HG02870 (cell line): ENCODE measurements at regions not wholly inside any gene's neighbourhood (a gene's known extent, or its start where the extent isn't known, plus 50 kb on each side); places are given as distances from the start of the nearest gene placed in this dataset.

Experiments
- ATAC-seq: cut with Tn5 transposase; IDR thresholded peaks from one replicate; pipeline ENCODE4 v1.9.1; 2021; ENCODE audit warnings: mild to moderate bottlenecking, moderate library complexity; ENCODE audit not compliant: unreplicated experiment

DNA sequence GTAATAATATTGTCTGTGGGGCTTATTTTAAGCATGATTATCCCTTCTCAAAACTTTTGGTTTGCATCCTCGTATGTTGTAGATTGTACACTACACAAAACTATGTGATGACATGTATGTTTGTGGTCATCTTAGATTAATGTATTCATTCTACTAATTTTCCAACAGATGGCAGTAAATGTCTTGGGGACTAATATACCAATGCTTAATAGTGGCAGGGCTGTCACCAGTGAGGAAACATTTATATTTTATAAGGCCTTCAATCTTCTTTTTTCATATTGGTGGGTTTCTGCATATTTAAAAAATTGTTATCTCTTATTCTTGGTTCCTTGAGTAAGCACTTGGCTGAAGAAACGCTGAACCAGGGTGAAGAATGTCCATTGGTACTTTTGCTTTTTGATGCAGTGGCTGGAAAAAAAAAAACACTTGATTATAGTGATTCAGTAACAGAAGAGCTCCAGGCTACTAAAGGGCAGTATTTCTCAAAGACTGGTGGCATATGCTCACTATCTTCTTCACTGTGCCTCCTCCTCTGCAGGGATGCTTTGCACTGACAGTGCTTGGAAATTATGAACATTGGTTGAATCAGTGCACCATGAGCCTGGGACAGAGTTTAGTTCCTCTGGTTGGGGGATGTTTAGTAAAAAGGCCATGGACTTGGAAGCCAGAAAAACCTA, 530.3 kb downstream of the RASEF start:
- no peak for ATAC-seq

DNA sequence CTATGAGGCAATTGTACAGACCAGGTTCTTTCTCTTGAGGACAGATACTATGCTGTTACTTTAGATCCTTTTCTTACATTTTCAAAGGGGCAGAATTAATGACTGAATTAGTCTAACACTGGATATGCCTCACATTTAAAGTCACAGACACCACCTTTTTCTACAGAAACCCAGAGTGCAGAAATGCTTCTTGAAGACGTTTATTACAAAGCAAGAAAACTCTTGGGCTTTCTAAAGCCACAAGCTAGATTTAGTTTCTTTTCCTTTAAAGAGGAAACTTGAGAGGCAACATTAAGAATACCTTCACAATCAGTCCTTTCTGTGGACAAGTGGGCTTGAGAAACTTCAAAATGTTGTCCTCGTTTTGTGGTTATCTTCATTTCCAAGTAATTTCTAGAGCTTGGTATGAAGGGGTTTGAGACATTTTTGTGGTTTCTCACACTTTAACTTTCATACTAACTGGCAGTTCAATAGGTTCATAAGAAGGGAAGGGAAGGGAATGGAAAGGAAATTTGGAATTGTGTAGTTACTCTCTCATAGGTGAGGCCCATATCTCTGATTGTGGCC, 527.4 kb downstream of the RASEF start:
- ATAC-seq, result no peak

DNA sequence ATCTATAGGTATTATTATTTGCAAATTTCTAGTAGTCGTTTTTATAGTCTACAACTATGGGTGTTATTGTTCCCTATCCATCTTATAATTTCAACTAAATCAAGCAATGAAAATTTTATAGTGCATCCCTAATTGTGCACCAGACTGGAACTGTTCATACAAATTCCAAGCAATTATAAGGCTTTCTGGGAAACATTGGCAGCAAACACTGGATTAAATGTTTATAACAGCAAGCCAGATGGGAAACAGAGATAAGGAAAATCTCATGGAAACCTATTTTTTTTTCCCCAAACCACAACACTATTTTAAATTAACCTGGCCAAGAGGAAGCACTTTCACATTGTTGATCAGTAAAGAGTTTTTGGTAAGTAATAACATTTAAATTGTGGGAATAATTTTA, 524.3 kb downstream of the RASEF start:
- ATAC-seq, result no peak

DNA sequence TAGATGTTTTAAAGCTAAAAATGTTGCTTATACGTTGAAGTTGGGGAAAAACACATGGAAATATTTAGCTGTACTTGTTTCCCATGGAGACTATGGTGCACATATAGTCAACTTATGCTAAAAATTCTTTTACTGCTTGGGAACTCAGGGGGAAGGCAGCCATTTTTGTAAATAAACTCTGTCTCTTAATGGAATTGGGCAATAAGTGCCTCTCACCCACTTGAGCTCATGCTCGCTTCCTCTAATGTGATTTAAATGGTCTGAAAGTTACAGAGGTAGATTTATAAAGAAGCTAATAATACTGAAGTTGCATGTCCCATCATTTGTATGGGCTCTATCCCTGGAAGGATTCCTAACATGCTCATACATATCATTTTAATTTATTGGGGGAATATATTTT, 523.8 kb downstream of the RASEF start:
- ATAC-seq, result no peak

DNA sequence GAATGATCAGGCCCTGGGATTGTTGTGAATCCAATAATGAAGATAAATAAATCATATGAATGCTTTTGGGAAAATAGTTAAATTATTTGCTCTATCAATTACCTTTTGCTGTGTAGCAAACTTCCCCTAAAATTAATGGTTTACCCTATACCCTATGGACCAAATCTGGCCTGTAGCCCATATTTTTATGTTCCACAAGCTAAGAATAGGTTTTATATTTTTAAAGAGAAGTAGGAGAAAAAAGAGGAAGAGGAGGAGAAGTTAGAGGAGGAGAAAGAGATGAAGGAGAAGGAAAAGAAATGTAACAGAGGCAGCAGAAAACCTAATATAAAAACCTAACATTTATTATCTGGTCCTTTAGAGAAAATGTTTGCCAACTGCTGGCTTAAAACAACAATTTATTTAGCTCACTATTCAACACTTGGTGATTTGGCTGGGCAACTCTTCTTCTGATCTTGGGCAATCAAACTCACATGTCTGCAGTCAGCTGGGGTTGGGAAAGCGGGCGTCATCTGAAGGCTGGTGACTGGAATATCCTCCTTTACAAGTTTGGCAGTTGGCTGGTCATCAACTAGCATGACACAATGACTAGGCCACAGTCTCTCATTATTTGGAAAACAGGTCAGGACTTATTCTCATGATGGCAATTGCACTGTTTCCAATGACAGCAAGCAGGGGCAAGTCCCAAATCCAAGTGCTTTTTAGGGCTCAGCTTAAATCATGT, 522.9 kb downstream of the RASEF start:
- ATAC-seq, result no peak

DNA sequence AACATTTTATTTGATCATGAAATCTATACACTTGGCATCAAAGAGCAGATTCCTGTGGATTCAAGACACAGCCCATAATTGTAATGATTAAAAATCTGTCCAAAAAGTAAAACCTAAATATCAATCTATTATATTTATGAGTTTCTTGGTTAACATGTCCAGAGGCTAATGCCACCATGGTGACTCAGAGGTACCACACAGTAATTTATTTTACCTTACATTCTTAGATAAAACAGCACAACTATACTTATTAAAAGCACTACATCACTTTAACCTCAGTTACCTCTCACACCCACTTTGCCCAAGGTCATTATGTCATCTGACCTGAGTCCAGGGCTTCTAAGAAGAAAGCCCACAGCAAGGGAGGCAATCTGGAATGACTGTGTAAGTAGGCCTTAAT, 519.2 kb downstream of the RASEF start:
- ATAC-seq, result no peak

DNA sequence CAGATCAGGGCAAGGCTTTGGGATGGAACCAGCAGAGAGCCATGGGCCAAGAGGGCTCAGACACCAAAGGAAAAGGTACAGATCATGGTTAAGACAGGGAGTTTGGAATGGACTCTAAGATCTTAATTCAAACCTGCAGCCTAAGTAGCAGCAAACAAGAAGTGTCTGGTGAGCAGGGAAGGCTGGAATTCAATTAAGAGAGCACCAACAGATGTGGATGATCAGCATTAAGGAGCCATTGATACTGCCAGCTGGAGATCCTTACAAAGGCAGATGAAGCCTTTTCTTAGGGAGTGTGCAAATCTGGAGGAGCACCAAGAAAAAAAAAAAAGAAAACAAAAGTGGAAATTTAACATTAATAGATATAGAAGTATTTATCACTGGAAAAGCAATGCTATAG, 516.8 kb downstream of the RASEF start:
- ATAC-seq, result no peak

DNA sequence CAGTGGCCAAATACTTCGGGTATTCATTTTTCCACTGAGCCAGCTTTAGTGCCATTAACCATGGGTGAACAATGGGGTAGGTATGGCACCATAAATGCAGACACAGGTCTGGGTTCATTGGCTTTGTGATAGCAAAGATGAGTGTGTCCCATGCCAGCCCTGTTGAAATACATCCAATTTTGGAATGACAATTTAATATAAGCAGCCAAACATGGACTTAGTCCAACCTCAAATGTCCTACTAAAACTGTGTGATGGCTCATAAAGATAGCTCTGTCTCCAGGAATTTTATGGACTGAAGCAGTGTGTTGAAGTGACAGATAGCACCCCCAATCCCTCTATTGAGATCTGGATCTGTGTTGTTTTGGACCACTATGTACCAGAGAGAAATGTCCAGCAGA, 514.9 kb downstream of the RASEF start:
- no peak for ATAC-seq

DNA sequence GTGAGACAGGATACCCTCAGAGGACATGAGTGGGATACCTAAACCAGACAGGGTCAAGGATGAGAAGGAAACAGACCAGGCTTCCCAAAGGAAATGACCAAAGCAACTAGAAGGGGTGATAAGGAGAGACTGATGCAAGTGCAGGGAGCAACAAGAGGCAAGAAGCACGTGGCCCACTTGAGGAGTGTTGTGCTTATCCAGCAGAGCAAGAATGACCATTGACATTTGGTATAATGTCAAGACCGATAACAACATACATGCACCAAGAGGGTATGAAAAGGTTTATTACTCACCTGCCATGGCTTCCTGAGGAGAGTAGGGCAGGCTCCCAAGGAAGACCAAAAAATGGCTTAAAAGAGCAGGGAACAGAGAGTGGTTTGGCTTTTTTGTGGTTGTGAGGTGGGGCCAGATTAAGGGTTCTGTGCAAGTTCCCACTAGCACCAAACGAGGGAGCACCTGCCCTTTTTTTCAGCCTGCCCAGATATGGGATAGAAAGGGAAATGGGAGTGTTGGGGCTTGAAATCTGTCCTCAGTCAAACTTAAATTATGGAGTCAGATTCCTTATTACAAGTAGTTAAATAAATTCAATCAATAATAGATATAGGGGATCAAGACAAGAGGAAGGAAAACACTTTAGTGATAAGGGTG, 513.6 kb downstream of the RASEF start:
- no peak for ATAC-seq

DNA sequence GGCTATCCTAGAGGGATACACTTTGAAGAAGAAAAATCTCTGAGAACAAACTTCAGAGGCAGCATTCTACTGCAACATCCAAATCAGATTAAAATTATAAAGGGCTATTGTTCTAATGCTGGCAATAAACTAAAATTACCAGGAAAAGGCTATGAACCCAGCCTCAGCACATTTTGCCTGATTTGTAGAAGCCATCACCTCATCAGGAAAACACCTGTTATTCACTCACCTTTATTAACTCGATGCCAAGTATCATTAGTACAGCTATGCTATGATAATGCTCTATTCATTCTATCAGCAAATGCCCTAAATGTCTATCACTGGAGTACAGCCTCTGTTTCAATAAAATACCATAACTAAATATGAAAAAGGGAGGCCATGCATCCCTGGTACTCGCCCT, 510.2 kb downstream of the RASEF start:
- ATAC-seq, result no peak

DNA sequence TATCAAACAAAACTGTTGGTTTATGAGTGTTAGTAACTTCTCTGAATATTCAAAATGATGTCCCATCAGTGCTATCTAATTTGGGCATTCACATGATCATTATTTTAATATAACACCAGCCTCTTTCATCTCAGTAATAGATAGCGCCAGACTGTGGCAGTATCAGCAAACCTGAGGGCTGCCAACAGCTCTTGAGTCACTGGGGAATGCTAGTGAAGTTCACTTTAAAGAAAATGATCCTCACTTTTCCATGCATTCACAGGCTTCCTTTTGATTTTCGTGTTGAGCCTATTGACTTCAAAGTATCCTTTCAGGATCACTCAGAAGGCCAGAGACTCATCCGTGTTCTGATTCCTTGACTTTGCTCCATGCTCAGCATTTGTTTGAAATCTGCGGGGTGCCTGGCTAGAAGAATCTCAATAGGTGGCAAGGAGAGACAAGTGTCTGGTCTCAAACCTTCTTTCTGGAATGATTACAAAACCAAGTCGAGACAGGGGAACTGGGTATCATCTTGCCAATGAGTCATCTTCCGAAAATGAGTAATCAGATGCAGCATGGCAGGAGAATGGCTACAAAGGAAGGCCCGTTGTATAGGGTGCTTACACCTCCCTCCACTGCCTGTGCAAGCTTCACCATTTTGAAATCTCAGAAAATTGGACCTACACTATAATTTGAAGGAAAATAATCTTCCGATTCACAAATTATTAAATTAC, 509.1 kb downstream of the RASEF start:
- ATAC-seq, result no peak

DNA sequence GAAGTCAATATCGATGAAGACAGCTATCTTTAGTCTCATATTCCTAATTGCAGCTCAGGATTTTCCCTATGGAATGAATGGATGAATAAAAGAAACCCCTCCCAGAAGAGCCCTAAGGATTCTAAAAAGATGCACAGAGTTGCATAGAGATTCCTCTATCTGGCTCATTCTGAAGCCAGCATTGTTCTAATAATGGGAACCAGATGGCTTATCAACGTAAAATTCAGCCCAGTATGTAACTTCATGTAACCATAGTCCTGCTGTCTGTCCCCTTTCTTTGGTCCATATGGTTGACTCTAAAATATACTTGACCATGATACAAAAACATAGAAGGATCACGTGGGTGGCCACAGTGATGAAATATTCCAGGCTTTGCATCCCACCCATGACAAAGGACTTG, 508.6 kb downstream of the RASEF start:
- ATAC-seq, result no peak

DNA sequence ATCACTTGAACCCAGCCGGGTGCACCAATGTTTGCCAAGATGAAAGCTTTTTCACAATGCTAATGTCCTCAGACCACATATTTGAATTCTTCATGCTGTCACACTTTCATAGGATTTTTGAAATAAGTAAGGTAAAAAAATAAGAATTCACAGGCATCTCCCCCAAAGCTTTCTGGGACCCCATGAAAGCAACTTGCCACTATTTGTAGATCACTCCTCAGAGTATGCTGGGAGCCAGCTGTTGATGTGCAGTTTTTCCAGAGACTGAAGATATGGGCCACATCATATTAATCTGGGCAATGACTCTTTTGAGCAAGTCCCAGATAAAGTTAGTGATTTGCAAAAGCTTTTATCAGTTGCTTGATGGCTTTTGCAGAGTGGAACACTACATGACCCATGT, 507.9 kb downstream of the RASEF start:
- no peak for ATAC-seq

DNA sequence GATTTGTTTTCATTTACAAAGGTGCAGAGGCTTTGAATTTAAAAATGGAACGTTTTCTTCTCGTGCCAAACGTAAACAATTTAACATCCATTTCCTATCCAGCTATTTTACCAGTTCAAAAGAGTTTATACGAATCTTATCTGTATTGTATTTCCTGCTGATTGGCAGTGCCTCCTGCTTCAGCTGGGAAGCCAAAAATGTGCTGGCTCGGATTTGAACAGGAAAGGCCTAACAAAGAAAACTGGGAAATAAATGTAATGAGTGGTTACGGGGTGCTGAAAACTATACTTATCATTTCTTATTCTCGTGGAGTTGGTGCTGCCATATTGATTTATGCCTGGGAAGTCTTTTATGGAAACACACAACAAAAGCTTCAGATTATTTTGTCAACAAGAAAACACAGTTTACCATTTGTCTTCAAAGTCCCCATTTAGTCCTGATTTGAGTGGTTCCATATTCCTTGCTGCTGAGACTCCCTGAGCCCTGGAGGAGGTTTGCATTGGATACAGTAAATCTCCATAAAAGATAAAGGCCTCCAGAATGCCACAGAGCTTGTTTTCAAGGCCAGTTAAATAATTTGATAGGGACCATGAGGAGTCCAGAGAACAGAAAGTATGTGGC, 507.4 kb downstream of the RASEF start:
- no peak for ATAC-seq

DNA sequence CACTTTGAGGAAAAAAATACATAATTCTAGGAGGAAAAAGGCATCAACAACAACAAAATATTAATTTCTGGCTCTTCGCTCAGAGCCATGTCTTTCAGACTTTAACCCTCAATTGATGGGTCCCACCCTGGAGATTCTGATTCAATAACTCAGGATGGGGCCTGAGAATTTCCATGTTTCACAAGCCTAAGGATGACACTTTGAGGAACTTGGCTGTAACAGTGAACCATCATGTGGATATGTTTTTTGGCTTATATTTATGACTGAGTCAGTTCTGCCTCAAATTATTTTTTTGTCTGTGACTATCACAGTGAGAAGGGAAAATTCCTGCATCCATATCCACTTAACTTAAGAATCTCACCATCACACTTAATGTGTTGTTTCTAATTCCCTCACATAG, 504.6 kb downstream of the RASEF start:
- no peak for ATAC-seq

DNA sequence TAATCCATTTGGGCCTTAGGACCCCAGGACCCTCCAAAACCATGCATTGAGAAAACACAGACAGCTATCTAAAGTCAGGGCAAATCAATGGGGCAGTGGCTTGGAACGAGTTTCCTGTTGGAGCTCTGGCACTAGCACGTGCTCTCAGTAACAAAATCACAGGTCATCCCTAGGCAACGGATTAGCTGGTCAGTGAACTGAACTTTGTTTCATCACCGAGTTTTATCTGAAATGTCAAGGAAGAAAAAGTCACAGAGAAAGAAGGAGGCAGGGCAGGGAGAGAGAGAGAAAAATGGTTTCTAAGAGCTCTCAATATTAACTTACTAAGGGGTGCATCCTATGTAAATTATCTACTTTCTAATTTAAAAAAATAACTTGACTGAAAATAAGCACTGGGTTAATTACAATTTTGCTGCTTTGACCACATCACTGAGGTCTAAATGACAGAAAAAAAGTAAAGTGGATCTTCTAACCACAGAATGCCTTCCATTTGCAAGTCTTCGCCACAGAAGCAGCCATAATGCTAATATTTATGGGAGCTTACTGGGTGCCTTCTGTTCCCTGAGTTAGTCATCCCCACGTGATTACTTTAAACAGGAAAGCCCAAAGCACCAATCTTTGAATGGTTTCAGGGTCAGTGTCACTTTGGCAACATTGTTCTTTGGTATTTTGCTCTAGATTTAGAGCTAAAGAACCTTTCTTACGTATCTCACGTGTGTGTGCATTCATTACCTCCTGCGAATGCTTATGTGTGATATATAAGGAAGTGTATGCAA, 503.9 kb downstream of the RASEF start:
- ATAC-seq, result no peak

DNA sequence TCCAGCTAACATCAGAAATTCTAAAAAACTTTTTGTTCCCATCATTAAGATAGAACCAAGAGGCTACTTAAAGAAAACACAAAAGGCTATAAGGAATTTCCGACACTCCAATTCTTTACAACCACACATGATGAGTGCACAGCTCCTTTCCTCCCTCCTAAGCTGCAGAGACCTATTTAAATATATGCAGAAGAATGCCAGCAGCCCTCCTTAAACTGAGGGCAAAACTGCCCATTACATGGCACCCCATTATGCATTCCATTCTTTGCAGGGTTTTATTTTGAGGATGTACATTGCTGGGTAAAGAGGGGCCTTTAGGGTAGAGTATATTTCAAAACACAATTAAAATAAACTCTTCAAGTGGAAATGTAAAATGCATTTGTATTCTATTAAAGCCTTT, 502.9 kb downstream of the RASEF start:
- ATAC-seq, result no peak

DNA sequence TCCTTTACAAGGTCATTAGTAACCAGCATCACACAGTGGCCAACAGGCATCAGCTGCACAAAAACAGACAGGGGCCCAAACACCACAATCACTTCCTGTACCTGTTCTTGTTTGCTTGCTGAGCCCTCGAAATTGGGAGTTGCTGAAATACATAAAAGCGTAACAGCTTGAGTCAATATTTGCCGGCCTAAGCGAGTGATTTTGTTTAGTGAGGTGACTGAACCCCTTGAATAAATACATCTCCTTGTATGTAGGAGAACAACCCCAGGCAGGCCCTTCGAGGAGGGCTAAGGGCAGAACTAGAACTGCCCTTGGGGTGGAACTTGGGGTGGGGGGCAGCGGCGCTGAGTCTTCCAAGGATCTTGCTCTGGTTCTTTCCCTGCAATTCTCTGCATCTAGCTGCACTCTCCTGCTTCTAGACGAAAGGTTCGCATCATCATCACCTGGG, 502.5 kb downstream of the RASEF start:
- no peak for ATAC-seq

DNA sequence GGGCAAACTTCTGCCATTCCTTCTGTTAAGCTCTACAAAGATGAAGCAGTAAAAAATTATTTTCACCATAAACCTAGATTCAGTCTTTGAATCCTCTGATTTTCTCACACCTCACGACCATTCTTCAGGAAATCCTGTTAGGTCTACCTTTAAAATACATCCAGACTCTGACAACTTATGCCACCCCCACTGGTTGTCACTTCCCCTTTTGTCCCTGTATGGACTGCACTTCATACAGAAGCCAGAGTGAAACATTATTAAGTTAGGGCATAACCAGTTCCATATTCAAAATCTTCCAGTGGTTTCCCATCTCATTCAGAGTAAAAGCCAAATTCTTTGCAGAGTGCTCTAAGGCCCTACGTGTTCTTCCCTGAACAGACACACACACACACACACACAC, 499.8 kb downstream of the RASEF start:
- no peak for ATAC-seq

DNA sequence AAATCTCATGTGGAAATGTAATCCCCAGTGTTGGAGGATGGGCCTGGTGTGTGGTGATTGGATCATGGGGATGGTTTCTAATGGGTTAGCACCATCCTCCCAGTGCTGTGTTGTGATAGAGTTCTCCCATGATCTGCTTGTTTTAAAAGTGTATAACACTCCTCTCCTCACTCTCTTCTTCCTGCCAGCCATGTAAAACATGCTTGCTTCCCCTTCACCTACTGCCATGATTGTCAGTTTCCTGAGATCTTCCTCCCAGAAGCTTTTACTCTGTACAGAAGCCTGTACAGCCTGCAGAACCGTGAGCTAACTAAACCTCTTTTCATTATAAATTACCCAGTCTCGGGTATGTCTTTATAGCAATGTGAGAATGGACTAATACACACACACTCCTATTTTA, 499.1 kb downstream of the RASEF start:
- ATAC-seq, result no peak
